OCI-LY1 (cell line): ENCODE measurements at regions not wholly inside any gene's neighbourhood (a gene's known extent, or its start where the extent isn't known, plus 50 kb on each side); places are given as distances from the start of the nearest gene placed in this dataset.

Source experiments
- H2AFZ ChIP-seq: fragments of 200-600 bp; sonication (generic), shearing (Covaris generic); 2 replicates; pipeline ENCODE4 v1.6.0; 2014; ENCODE audit warnings: antibody characterized with exemption, mild to moderate bottlenecking, low read length
- H3F3A ChIP-seq: fragments of 200-600 bp; sonication (generic), shearing (Covaris generic); 2 replicates; pipeline ENCODE4 v1.6.0; 2014; ENCODE audit warnings: mild to moderate bottlenecking, antibody characterized with exemption, low read length, moderate library complexity; ENCODE audit not compliant: insufficient read depth
- H3K27ac ChIP-seq: fragments of 200-600 bp; sonication (generic); 2 replicates; pipeline ENCODE4 v1.5.1; 2014; ENCODE audit warnings: low read length, mixed run types, mild to moderate bottlenecking, low read depth; ENCODE audit not compliant: poor library complexity, severe bottlenecking
- H3K27me3 ChIP-seq: fragments of 200-600 bp; sonication (generic); 2 replicates; pipeline ENCODE4 v1.6.0; 2014; ENCODE audit warnings: antibody characterized with exemption, mild to moderate bottlenecking, low read length, moderate library complexity; ENCODE audit not compliant: insufficient read depth
- H3K36me3 ChIP-seq: fragments of 200-600 bp; sonication (generic); 2 replicates; pipeline ENCODE4 v1.6.1; 2014; ENCODE audit warnings: mild to moderate bottlenecking, antibody characterized with exemption, low read length, moderate library complexity, mixed read lengths; ENCODE audit not compliant: insufficient read depth
- H3K4me1 ChIP-seq: fragments of 200-600 bp; sonication (generic); 2 replicates; pipeline ENCODE4 v1.5.1; 2014; ENCODE audit warnings: mild to moderate bottlenecking, low read length, moderate library complexity; ENCODE audit not compliant: insufficient read depth, severe bottlenecking
- H3K4me2 ChIP-seq: fragments of 200-600 bp; sonication (generic), shearing (Covaris generic); 2 replicates; pipeline ENCODE4 v1.6.1; 2014; ENCODE audit warnings: low read length
- H3K4me3 ChIP-seq: fragments of 200-600 bp; sonication (generic); 2 replicates; pipeline ENCODE4 v1.5.1; 2014; ENCODE audit warnings: low read length, low read depth, mild to moderate bottlenecking, mixed read lengths; ENCODE audit not compliant: poor library complexity, severe bottlenecking
- H3K79me2 ChIP-seq: fragments of 200-600 bp; shearing (Covaris generic); 2 replicates; pipeline ENCODE4 v1.6.1; 2016; ENCODE audit warnings: mixed run types, low read length, mixed read lengths; ENCODE audit not compliant: insufficient read depth
- H3K9ac ChIP-seq: fragments of 200-600 bp; sonication (generic), shearing (Covaris generic); 2 replicates; pipeline ENCODE4 v1.6.1; 2014; ENCODE audit warnings: mild to moderate bottlenecking, low read length, mixed read lengths
- H3K9me2 ChIP-seq: fragments of 200-600 bp; sonication (generic), shearing (Covaris generic); 2 replicates; pipeline ENCODE4 v1.6.1; 2014; ENCODE audit warnings: low read depth, mild to moderate bottlenecking, low read length, mixed read lengths
- H3K9me3 ChIP-seq: fragments of 200-600 bp; shearing (Covaris generic); 2 replicates; pipeline ENCODE4 v1.6.1; 2014; ENCODE audit warnings: low read length, mixed read lengths
- H4K20me1 ChIP-seq: fragments of 200-600 bp; sonication (generic), shearing (Covaris generic); 2 replicates; pipeline ENCODE4 v1.6.0; 2016; ENCODE audit warnings: mild to moderate bottlenecking, low read length; ENCODE audit not compliant: insufficient read depth
- EZH2 ChIP-seq: fragments of 200-600 bp; sonication (generic), shearing (Covaris generic); IDR thresholded peaks from 2 replicates; pipeline ENCODE4 v1.8.0; 2017; ENCODE audit warnings: borderline replicate concordance, mixed run types, mild to moderate bottlenecking, antibody characterized with exemption, low read length, moderate library complexity, mixed read lengths
- TF ChIP-seq, protein P1 (sequence below): fragments of 200-600 bp; sonication (generic), shearing (Covaris generic); IDR thresholded peaks from 2 replicates; pipeline ENCODE4 v1.5.1; 2017; ENCODE audit warnings: mild to moderate bottlenecking, antibody characterized with exemption, low read length, moderate library complexity, mixed read lengths

DNA sequence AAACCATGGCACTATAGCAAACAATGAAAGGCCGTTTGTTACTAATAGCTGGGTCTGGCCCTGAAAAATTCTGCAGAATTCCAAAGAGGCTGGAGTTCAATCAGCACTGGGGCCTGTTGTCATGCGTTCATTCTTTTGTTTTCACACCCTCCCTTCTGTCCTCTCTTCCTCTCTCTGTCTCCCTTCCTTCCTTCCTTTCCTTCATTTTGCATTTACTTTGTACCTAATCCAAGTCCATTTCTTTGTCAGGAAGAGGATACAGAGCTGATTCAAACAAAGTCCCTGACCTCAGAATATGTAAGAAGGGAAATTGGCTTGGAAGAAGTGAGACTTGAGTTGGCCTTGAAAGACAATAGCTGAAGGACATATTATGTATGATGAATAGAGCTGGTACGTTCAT is 119.6 kb upstream of the LDB2 start:
- H4K20me1 ChIP-seq: no peaks in the 10 kb centered on the region
- H3K9me3 ChIP-seq: no peaks in the 10 kb centered on the region
- no peaks in the 10 kb centered on the region for H3K36me3 ChIP-seq
- H3K27ac ChIP-seq: no peak overlapping the region
- H3K4me2 ChIP-seq: no peak overlapping the region
- no peaks in the 10 kb centered on the region for H3K27me3 ChIP-seq
- H3K4me3 ChIP-seq: no peak overlapping the region
- no peaks in the 10 kb centered on the region for H3K9me2 ChIP-seq
- H3K4me1 ChIP-seq: no peaks in the 10 kb centered on the region
- TF ChIP-seq EZH2: no peak
- TF ChIP-seq, protein P1, sequence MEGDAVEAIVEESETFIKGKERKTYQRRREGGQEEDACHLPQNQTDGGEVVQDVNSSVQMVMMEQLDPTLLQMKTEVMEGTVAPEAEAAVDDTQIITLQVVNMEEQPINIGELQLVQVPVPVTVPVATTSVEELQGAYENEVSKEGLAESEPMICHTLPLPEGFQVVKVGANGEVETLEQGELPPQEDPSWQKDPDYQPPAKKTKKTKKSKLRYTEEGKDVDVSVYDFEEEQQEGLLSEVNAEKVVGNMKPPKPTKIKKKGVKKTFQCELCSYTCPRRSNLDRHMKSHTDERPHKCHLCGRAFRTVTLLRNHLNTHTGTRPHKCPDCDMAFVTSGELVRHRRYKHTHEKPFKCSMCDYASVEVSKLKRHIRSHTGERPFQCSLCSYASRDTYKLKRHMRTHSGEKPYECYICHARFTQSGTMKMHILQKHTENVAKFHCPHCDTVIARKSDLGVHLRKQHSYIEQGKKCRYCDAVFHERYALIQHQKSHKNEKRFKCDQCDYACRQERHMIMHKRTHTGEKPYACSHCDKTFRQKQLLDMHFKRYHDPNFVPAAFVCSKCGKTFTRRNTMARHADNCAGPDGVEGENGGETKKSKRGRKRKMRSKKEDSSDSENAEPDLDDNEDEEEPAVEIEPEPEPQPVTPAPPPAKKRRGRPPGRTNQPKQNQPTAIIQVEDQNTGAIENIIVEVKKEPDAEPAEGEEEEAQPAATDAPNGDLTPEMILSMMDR: no peak
- H2AFZ ChIP-seq: no peak overlapping the region
- no peaks in the 10 kb centered on the region for H3K79me2 ChIP-seq
- no peak overlapping the region for H3K9ac ChIP-seq
- H3F3A ChIP-seq: no peaks in the 10 kb centered on the region

DNA sequence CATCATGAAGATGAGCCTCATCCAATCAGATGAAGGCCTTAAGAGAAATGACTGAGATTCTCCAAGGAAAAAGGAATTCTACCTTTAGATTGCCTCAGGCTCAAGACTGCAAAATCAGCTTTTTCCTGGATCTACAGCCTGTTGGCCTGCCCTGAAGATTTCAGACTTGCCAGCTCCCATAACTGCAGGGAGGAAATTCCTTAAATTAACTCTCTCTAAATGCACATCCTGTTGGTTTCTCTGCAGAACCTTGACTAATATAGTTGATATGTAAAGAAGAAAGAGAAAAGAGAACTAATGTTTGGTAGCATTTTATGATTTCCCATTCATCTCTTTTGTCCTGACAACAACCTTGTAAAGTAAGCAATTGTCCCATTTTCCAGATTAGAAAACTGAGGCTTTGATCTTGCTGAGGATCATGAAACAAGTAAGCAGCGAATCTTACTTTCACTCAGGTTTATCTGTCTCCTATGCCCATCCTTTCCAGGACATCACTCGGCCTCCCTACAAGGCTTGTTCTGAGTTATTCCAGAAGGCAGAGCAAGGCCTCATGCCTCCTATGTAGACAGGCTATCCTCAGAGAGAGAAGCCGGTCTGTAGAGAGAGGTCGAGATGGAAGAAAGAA is 115.0 kb upstream of the LDB2 start:
- Histone ChIP-seq H4K20me1 (no peaks in the 10 kb centered on the region), H3K27ac (no peak overlapping the region), H3K79me2 (no peaks in the 10 kb centered on the region), H3K9me2 (no peaks in the 10 kb centered on the region), H3K27me3 (no peaks in the 10 kb centered on the region), H3K4me1 (no peaks in the 10 kb centered on the region), H3K36me3 (no peaks in the 10 kb centered on the region), H3K9me3 (no peaks in the 10 kb centered on the region), H2AFZ (no peak overlapping the region), H3K4me3 (no peak overlapping the region), H3K9ac (no peak overlapping the region), H3K4me2 (no peak overlapping the region), H3F3A (no peaks in the 10 kb centered on the region)
- TF ChIP-seq, protein P1: no peak
- TF ChIP-seq EZH2: no peak

DNA sequence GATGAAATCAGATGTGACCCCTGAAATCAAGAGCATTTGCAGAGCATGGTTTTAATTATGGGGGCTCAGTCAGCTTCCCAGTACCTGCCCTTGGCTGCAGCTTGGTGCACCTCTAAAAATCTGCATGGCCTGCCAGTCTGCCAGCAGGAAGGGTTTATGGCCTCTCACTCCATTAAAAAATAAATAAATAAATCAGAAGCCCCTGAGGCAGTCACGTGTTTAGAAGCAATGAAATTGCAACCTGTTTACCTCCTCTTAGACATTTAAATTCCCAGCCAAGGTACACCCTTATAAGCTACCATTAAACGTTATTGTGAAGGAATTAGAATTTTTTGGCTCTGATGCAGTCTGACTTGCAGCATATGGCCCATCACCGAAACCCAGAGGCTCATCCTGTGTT is 114.0 kb upstream of the LDB2 start:
- Histone ChIP-seq H3K36me3 (no peaks in the 10 kb centered on the region), H3K27me3 (no peaks in the 10 kb centered on the region), H4K20me1 (no peaks in the 10 kb centered on the region), H3K9ac (no peak overlapping the region), H3K4me3 (no peak overlapping the region), H3K4me1 (no peaks in the 10 kb centered on the region), H3K9me3 (no peaks in the 10 kb centered on the region), H3K4me2 (no peak overlapping the region), H3K79me2 (no peaks in the 10 kb centered on the region), H2AFZ (no peak overlapping the region), H3K27ac (no peak overlapping the region), H3K9me2 (no peaks in the 10 kb centered on the region), H3F3A (no peaks in the 10 kb centered on the region)
- TF ChIP-seq, protein P1: no peak
- TF ChIP-seq EZH2: no peak
